ENCODE measurements at regions not wholly inside any gene's neighbourhood (a gene's known extent, or its start where the extent isn't known, plus 50 kb on each side); places are given as distances from the start of the nearest gene placed in this dataset.
"Not testable (repeated sequence)": the region's sequence is repeated elsewhere in the genome, so short reads cannot be mapped to it uniquely, and the experiment has no call there.

GRCh38 chr3:160047876-160048275, 59.2 kb downstream of the IL12A start:
- DNase-seq (ENCODE audit: low read depth) = no peak

- no peak for DNase-seq (ENCODE audit: low read depth)
Observed at GRCh38 chr3:160049038-160049437, 60.4 kb downstream of the IL12A start.

DNA sequence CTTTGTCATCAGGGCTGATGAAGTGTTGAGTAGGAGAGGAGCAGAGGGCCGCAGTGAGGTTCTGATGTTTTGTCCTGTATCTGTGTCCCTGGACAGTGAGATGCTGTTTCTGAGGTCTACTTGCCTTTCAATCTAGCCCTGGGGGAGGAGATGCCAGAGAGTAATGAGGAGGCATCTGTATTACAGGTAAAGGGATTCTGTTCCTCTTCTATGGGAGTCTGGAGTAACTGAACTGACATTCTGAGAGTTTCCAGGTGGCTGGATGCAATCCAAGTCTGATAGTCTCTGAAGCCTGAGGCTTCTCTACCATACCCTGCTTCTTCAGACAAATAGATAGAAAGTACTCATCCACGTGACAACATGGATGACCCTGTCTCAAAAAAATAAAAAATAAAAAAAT, 60.9 kb downstream of the IL12A start:
- no peak for DNase-seq (ENCODE audit: low read depth)

- no peak for DNase-seq (ENCODE audit: low read depth)
Observed at GRCh38 chr3:160049988-160050387, 61.4 kb downstream of the IL12A start.

GRCh38 chr3:160052385-160053047, 63.9 kb downstream of the IL12A start:
- no peak for DNase-seq (ENCODE audit: low read depth)

DNA sequence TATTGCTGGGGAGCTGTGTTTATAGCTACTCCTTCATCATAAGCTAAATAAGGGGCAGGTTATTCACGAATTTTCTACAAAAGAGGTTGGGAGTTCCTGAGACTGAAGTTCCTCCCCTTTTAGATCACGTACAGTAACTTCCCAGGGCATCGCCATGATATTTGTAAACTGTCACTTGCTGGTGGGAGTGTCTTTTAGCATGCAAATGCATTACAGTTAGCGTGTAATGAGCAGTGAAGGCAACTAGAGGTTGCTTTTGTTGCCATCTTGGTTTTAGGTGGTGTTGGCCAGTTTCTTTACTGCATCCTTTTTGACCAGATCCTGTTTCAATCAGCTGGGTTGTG, 64.4 kb downstream of the IL12A start:
- no peak for DNase-seq (ENCODE audit: low read depth)

DNA sequence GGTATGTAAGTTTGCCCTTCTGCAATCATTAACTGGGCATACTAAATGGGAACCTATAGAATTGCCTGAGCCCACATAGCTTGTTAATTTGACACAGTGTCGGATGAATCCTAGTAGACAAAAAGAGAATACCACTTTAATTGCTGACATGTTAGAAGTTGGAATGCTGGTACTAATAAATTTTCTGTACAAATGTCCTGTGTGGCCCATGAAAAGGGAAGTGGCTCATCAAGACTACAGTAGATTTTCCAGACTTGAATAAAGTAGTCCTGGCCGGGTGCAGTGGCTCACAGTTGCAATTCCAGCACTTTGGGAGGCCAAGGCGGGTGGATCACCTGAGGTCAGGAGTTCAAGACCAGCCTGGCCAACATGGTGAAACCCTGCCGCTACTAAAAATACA, 66.2 kb downstream of the IL12A start:
- not testable (repeated sequence) for DNase-seq (ENCODE audit: low read depth)

DNA sequence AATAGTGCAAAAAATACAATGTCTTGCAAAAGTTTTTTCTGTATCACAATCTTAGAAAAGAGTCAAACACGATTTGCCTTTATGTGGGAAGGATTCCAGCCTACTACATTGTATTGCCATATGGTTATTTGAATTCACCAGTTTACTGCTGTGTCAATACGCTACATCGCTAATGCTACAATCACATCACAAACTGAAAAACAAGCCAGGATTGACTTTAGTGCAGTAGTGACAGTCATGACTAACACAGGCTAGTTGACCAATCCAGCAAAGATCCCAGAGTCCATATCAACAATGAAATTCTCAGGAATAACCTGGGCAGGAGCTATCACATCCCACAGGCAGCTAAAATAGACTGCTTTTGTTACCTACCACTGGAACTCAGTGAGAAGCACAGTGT, 67.0 kb downstream of the IL12A start:
- no peak for DNase-seq (ENCODE audit: low read depth)

DNA sequence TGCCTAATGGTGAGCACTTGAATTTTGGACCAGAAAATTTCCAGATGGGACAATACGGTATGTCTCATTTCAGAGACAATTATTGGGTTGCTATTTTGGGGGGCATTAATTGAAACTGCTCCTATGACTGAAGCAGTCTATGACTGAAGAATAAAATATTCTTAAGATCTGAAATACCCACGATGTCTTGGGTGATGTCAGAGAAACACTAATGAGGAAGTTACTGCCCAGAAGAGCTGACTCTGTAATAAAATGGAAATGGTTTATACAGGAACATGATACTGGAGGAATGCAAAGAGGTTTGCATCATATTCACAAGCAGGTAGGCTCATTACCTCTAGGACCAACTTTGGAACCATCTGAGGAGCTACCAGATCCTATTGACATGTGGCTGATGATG, 68.7 kb downstream of the IL12A start:
- DNase-seq (ENCODE audit: low read depth) = no peak

GRCh38 chr3:160060409-160061027, 71.9 kb downstream of the IL12A start:
- no peak for DNase-seq (ENCODE audit: low read depth)

DNA sequence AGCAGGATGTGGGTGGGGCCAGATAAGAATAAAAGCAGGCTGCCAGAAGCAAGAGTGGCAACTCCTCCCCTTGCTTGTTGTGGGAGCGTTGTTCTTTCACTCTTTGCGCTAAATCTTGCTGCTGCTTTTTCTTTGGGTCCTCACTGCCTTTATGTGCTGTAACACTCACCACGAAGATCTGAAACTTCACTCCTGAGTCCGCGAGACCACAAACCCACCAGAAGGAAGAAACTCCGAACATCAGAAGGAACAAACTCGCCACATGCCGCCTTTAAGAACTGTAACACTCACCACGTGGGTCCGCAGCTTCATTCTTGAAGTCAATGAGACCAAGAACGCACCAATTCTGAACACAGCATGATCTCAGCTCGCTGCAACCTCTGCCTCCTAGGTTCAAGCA, 72.9 kb downstream of the IL12A start:
- DNase-seq (ENCODE audit: low read depth) = no peak

DNA sequence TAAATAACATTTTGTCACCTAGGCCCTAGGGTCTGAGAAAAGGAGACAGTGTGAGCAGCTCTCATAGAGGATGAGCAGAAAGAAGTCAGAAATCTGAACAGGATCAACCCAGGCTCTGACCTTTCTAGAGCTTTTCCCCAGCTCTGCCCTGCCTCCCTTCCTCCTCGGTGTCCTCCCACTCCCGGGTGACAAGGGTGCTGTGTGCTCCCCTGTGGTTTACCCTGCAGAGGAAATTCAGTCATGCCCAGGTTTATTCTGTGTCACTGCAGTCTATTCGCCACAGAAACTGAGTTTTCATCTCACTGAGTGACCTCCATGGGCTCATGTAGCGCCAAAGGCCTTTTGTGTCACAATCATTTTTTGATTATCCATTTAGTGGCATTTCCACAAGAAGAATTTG, 76.6 kb downstream of the IL12A start:
- no peak for DNase-seq (ENCODE audit: low read depth)

DNA sequence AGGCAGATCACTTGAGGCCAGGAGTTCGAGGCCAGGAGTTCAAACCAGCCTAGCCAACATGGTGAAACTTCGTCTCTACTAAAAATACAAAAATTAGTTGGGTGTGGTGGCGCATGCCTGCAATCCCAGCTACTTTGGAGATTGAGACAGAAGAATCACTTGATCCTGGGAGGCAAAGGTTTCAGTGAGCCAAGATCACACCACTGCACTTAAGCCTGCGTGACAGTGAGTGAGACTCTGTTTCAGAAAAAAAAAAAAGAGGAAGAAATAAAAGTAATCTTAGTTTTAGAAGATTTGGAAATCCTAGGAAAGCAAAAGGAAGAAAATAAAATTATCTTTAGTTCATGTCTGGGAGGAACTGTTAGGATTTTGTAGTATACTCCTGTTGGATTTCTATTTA, 77.2 kb downstream of the IL12A start:
- no peak for DNase-seq (ENCODE audit: low read depth)

- DNase-seq (ENCODE audit: low read depth) = no peak
Observed at GRCh38 chr3:160069986-160070385, 81.4 kb downstream of the IL12A start.

GRCh38 chr3:160076519-160076918, 87.9 kb downstream of the IL12A start:
- no peak for DNase-seq (ENCODE audit: low read depth)

DNA sequence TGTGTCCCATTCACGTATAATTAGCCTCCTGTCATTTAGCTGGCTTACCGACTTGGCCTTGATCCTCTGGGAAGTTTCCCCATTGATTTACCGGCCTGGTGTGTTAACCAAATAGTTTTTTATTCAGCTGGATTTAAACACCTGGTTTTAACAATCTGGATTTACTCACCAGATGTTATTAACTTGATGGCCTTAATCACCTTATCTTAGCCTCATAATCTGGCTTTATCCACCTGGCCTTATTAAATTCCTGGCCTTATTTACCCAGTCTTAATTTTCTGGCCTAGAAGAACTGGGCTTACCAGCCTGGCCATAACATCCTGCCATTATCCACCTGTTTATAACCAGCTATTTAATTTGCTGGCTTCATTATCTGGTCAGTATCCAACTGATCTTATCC, 89.9 kb downstream of the IL12A start:
- no peak for DNase-seq (ENCODE audit: low read depth)

DNA sequence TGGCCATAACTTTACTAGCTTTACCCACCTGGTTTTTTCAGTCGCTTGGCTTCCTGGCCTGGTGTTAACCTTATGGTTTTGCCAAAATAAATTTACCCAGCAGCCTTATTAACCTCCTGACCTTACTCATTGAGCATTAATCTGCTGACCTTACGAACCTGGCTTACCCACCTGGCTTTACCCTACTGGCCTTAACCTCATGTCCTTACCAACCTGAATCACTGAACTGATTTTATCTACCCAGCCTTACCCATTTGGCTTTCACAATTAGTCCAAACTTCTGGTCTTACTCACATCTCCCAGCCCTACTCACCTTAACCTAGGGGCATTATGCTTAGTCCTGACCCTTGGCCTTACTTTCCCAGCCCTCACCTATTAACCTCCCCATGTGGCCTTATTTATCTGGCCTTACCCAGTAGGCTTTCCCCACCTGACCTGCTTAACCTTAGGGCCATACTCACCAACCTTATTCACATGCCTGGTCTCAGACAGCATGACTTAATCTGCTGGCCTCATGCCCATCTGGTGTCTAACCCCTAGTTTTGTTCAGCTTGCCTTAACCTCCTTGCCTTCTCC, 93.4 kb downstream of the IL12A start:
- DNase-seq (ENCODE audit: low read depth) = no peak

DNA sequence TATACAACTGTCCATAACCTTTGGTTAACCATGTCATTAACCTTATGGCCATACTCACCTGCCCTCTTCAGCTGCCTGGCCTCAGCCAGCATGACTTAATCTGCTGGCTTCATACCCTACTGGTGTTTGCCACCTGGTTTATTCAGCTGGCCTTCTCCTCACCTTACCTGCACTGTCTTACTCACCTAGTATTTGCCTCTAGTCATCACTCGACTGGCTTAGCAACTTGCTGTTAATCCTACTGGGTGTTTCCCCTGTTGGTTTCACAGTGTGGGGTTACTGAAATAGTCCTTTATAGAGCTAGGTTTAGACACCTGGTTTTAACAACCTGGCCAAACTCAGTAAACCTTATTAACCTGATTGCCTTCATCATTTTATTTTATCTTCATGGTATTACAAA, 96.4 kb downstream of the IL12A start:
- no peak for DNase-seq (ENCODE audit: low read depth)

GRCh38 chr3:160088492-160089137, 100.0 kb downstream of the IL12A start:
- DNase-seq (ENCODE audit: low read depth) = no peak

DNA sequence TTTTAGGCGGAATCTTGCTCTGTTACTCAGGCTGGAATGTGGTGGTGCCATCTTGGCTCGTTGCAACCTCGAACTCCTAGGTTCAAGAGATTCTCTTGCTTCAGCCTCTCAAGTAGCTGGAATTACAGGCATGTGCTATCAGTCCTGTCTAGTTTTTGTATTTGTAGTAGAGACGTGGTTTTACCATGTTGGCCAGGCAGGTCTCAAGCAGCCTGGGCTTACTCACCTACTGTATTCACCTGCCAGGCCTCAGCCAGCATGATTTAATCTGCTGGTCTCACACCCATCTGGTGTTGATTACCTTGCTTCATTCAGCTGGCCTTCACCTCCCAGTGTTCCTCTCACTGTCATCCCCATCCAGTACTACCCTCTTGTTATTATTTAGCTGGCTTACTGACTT, 102.0 kb downstream of the IL12A start:
- DNase-seq (ENCODE audit: low read depth) = no peak

- no peak for DNase-seq (ENCODE audit: low read depth)
Observed at GRCh38 chr3:160091441-160091840, 102.8 kb downstream of the IL12A start.

DNA sequence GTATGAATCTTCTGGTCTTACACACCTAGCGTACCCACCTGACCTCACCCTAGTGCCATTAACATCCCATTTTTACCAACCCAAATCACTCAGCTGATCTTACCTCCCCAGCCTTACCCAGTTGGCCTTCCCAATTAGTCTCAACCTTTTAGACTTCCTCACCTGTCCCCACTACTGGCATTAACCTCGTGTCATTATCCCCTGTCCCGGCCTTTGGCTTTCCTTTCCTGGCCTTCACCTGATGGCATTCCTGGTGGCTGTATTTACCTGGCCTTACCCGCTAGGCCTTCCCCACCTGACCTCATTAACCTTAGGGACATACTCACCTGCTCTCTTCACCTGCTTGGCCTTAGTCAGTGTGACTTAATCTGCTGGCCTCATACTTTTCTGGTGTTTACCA, 104.1 kb downstream of the IL12A start:
- no peak for DNase-seq (ENCODE audit: low read depth)

GRCh38 chr3:160094562-160094961, 105.9 kb downstream of the IL12A start:
- no peak for DNase-seq (ENCODE audit: low read depth)

DNA sequence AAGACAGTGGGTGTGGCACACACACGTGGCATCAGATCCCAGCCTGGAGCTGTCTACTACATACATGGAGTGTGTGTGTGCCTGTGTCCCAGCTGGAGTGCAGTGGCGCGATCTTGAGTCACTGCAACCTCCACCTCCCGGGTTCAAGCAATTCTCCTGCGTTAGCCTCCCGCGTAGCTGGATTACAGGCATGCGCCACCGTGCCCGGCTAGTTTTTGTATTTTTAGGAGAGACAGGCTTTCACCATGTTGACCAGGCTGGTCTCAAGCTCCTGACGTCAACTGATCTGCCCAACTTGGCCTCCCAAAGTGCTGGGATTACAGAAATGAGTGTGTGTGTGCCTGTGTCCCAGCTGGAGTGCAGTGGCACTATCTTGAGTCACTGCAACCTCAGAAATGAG, 108.8 kb downstream of the IL12A start:
- DNase-seq (ENCODE audit: low read depth) = no peak
